Fibroblast of the conjunctiva (primary cell): ENCODE measurements at regions not wholly inside any gene's neighbourhood (a gene's known extent, or its start where the extent isn't known, plus 50 kb on each side); places are given as distances from the start of the nearest gene placed in this dataset.

Experiments used
- DNase-seq: peaks from one replicate; pipeline ENCODE4 v3.0.0-alpha.2; 2010; ENCODE audit warnings: low read depth

DNA sequence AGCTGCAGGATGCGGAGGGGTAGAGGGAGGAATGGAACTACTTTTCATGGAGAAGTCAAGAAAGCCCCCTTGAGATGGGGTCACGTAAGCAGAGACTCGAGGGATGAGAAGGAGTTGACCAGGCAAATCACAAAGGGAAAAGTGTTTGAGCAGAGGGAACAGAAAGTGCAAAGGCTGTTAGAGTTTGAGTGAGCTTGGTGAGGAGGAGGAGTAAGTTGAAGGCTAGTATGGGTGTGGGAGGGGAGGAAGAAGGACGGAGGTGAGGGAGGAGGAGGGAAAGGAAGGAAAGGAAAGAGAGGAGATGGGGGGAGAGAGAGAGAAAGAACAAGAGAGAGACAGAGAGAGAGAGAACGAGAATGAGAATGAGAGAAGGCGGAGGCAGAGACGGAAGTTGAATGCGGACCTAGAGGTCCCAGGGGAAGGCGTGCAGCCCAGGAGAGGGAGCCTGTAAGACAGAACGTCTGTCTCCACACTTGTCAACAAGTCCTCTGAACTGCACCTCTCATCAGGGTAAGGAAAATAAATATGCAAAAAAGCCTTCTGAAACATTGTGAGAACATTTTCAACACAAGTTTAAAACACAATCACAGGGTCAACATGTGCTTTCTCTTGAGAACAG lies 279.8 kb upstream of the EEF2KMT start:
- no peak for DNase-seq

DNA sequence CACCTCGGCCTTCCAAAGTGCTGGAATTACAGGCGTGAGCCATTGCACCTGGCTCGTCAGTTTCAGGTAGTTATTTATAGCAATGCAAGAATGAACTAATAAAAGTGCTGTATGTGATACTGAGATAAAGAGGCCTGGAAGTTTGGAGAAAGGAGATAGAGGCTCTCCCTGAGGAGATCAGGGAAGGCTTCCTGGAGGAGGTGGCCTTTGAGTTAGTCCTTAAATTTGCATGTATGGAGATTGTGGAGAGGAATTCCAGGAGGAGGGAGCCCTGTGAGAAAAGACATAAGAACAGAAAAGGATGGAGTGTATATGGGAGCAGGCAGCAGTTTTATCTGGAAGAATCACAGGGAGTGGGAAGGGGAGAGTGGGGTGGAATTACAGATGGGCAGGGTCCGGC lies 276.6 kb upstream of the EEF2KMT start:
- no peak for DNase-seq

DNA sequence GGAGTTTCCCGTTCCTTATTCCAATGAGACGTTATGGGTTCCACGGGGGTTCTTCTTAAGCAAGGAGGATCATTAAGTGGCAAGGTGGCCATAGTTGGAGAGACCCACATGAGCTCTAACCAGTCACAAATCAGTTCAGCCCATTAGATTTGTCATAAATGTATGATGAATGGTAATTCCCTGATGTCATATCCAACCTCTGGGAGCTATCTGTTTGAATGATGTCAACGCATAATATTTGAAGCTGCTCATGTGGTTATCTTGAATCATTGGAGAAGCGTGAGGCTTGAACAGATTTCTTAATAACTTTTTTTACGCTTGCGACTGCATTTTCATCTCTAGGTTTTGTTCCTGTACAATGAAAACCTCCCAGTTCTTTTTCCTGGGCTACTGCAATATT lies 270.4 kb upstream of the EEF2KMT start:
- no peak for DNase-seq

DNA sequence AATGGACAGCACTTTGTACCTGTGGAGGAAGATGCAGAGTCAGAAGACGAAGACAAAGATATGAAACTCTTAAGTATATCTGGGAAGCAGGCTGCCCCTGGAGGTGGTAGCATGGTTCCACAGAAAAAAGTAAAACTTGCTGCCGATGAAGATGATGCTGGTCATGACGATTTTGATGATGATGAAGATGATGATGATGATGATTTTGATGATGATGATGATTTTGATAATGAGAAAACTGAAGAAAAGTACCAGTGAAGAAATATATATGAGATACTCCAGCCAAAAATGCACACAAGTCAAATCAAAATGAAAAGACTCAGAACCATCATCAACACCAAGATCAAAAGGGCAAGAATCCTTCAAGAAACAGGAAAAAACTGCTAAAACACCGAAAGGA lies 268.5 kb upstream of the EEF2KMT start:
- no peak for DNase-seq

DNA sequence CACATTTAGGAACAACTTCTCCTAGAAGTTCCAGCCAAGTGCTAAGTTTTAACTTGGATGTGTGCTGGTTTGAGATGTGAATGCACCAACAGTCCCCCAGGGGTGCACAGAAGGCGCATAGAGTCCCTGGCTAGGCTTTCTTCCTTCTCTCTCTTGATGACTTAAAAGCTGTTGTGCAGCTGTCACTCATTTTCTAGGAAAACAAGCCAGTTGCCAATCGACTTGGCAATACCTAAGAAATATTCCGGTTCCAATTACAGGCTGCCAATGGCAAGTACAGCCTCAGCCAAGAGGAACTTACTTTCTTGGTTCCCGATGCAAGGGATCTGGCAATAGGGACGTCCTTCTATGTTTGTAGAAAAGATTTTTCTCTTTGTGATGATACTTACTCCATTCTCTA lies 266.6 kb upstream of the EEF2KMT start:
- no peak for DNase-seq

DNA sequence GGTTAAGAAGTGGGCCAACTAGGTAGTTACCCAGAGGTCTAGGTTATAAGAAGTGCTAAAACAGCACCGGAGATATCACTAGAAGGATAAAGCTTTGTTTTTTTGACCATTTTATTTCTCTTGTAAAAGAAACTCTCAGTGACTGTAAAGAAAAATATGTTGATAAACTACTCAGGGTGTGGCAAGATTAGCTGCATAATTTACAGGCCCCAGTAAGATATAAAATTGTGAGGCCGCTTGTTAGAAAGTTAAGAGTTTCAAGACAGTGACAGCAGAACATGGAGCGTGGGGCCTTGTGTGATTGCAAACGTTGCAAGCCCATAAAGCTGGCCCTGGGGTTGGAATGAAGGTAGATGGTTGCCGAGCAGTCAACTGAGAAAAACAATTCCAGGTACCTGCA lies 263.7 kb upstream of the EEF2KMT start:
- no peak for DNase-seq

DNA sequence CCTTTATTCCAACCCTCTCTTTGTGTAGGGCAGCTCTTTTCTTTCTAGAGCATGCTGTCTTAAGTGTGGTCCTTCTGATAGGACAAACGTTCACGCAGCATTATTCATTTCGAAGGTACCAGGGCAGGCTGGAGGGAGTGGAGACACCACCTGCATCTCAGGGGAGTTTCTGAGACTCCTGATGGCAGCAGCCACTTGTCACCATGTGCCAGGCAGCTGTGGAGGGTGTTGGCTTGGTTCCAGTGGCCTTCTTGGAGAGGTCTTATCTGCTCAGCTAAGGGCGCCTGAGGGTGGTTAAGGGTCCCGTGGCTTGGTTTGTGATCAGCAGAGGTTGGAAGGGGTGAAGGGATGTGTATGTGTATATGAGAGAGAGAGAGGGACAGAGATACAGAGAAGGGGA lies 257.1 kb upstream of the EEF2KMT start:
- DNase-seq, result no peak

DNA sequence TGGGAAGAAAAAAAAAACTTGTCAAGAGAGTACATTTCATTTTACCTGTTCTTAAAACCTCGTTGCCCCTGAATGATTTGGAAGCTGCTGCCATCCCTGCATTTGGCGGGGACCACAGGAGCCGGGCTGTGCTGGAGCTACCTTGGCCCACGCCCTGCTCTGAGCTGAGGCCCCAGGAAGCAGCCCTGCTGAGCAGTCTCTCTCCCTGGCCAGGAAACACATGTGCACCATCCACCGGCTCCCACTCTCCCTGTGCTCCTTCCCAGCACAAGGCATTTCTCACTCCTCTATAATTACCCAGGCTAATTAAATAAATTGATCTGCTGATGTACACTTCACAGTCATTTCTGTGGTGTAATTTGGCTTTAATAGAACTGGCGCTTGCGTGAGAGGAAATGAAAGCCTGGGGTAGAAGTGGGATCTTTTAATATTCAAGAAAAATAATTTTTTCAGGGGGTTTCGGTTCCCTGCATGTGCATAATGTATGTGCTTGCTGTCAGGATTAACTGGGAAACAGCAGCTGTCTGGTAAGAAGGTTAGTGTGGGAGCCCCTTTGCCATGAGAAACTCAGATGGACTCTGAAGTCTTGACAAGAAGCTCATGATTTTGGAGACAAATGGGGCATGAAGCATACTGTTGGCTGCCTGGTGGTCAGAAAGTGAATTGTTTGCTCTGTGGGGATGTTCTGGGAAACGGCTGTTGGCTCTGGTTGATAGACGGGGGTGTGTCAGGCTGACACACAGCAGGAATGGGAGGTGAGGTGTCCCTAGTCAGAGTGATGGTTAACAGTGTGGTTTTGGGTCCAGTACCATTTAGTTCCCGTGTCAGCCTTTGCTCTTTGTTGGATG lies 252.3 kb upstream of the EEF2KMT start:
- no peak for DNase-seq

DNA sequence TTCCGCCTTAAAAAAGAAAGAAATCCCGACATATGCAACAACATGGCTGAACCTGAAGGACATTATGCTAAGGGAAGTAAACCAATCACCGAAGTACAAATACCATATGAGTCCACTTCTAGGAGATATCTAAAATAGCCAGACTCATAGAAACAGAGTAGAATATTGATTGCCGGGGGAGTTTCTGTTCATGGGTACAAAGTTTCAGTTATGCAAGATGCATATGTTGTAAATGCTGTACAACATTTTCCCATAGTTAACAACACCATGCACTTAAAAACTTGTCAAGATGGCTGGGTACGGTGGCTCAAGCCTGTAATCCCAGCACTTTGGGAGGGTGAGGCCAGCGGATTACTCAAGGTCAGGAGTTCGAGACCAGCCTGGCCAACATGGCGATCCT lies 251.5 kb upstream of the EEF2KMT start:
- DNase-seq, result no peak

DNA sequence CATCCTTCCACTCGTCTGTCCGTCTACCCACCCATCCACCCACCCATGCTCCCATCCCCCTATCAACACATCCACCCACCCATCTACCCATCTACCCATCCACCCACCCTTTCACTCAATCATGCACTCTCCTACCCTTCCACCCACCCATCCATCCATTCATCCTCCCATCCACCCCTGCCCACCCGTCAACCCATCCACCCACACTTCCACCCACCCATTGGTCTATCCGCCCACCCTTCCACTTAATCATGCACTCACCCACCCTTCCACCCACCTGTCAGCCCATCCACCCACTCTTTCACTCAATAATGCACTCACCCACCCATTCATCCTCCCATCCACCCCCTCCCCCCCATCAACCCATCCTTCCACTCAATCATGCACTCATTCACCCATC lies 250.0 kb upstream of the EEF2KMT start:
- no peak for DNase-seq

DNA sequence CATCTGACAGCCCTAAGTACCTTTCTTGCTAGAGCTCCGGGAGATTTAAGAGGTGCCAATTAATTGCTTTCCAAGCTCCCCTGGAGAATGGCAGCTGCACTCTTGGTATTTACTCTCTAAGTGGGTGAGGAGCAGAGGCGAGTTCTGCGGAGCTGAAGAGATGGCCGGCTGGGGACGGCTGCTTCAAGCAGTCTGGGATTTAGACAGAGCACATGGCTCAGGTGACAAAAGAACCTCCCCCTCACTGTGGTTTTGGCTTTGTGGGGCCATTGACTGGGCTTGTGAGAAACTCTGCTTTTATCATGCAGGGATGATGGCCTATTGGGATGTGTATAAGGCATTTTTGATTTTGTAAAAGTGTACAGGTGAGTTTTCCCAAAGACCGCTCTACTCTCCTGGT lies 239.3 kb upstream of the EEF2KMT start:
- DNase-seq, result no peak

DNA sequence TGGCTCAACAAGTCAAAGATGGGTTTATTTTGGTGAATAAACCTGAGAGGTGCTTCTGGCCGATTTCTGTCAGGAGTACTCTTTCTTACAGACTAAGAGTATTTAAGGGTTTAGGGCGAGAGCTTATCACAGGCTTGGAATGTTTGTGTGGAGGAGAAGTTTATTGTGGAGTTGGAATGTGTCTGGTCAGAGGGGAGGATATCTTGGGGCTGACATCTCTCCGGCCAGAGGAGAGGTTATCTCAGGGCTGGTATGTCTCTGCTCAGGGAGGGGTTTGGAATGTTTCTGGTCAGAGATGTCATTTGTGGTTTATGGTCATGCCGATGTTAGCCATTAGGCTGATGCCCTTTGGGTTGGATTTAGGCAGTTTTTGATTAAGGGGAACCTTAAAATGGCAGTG lies 236.4 kb upstream of the EEF2KMT start:
- DNase-seq, result no peak

DNA sequence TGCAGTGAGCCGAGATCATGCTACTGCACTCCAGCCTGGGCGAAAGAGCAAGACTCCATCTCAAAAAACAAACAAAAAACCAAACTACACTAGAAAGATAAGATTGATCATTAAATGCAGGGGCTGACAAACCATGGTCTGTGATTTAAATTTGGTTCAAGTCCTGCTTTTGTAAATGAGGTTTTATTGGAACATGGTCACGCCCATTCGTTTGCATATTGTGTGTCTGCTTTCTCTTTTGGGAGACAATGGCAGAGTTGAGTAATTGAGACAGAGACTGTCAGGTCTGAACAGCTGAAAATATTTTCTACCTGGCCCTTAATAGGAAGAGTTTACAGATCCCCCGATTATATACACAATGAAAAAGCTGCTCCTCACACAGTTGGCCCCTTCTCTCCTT lies 235.5 kb upstream of the EEF2KMT start:
- DNase-seq, result no peak

DNA sequence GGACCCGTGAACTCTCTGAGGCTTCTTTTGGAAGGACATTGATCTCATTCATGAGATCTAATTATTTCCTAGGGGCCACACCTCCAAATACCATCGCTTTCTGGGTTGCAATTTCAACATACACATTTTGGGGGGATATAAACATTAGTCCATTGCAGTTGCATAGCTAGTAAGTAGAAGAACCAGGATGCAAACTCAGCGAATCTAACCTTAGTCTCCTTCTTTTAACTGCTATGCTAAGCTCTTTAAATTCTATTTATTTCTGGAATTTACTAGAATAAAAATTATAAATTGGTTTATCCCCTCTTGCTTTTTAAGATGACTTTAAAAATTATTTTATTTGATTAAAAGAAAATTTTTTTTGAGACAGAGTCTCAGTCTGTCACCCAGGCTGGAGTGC lies 232.5 kb upstream of the EEF2KMT start:
- DNase-seq, result no peak

DNA sequence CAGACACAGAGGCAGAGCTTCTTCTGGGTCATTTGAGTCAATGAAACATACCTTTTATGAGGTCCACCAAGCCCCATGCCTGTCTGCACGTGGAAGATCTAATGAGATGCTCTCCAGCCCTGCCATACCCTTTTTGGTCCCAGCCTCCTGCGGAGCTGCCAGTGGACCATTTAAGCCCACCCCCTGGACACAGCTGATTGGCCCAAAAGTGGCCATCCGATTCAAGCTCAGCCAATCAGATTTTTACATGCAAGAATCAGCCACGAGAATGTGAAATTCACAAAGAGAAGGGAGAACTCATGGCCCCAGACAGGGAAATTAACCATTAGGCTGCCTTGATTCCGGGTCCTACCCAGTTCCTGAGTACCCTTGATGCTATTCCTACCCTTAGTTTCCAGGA lies 231.0 kb upstream of the EEF2KMT start:
- no peak for DNase-seq

DNA sequence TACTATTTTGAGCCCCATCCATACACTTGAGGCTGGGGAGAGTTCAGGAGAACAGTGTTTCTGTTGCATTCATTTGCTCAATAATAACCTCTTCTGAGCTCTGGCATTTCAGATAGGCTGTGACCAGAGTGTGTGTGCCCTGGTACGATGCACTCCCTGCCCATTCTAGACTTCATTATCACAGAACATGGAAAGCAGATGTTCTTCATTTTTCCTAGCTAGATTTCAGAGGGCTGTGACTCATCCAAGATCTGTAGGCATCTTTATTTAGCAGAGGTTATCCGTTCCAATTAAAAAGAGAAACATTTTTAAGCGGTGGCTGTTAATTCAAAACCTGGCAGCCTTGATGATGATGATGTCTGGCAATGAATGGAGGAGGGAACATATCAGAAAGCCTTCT lies 228.8 kb upstream of the EEF2KMT start:
- DNase-seq, result no peak

DNA sequence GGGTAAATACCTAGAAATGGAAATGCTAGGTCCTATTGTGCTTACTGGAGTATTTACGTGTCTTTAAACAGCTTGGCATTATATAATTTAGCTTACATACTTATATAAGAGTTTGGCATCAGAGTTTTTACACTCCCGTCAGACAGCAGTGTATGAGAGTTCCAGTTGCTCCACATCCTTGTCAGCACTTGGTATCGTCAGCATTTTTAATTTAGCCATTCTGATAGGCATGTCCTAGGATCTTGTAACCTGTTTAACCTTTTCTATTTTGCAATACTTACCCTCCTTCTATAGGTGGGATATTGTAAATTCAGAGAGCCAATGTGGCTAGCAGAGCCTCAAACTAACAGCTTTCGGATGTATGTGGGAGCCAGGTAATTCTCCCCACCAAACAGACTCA lies 228.3 kb upstream of the EEF2KMT start:
- DNase-seq, result no peak

DNA sequence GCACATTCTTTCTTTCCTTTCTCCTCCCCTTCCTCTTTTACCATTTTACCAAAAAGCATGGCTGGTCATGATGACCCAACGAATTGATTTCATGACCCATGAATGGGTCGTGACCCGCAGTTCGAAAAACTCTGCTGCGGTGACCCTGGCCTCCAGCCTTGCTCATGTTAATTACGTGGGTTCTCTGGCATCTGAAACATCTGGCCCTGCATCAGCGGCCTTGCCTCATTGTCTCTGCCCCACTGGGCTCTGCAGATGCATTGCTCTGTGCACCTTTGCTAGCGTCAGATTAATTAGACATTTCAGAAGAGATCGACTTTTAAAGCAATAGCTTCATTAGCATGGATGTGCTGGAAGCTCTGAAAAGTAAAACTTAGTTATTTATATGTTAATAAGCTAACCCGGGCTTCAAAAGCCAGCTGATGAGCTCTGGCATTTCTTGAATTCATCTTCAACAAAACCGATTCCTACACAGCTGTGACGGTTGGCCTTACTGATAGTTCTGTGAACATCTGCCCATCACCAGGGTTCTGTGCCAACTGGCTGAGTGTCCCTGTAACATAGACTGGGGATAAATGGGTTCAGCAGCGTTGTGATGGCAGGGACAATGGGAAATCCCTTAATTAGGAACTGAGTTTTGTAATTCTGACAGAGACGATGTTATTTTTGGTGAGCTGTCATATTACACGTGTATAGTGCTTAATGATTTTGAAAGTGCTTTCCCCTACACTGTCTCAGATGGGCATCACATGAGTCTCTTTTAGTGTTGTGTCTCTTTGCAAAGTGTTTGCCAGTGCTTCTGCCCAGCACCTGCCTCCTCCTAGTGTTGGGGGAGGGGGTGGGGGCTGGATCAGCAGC lies 225.9 kb upstream of the EEF2KMT start:
- no peak for DNase-seq

DNA sequence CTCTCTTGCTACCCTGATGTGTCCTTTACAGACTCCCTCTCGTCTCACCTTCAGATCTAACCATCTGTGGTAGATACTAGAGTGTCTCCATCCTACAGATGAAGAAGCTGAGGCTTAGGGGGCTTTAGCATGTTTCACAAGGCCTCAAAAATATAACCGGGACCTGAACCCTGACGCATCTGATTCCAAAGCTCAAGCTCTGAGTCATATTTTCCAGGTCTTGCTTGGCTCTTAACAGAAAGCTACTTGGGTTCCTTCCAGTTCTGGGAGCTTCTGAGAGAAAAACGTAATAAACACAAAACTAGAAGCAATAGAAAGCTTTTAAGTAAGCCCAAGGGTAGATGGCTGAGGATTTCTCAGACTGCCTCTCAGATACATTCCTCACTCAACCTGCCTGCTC lies 224.3 kb upstream of the EEF2KMT start:
- DNase-seq, result peak; percentile 45

DNA sequence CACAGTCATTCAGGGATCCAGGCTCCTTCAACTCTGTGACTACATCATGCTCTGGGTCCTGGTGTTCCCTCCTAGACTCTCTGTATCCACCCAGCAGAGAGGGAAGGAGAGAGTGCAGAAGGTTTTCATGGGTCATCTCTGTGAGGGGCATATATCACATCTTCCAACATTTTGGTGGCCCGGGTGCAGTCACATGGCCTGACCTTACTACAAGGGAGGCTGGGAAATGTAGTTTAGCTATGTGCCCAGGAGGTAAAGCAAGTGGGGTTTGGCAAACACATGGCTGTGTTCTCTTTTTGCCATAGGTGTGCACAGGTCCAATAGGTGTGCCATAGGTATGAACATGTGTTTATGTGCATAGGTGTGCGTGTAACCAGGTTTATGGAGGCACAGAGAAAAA lies 222.2 kb upstream of the EEF2KMT start:
- DNase-seq, result no peak

DNA sequence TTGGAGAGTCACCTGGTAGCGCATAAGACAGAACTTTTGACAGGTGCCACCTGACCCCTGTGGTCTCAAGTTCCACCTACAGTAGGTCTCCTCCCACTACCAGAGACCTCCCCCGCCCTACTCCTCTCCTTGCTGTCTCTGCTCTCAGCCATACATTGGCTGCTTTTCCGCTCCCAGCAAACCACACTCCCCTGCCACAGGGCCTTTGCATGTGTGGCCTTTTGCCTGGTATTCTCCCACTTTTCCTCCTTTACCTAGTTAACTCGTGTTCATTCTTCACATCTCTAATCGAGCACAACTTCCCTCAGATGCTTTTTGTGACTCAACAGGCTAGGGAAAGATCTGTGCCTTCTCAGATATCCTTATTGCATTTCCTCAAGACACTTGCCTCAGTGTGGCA lies 218.3 kb upstream of the EEF2KMT start:
- DNase-seq, result no peak

DNA sequence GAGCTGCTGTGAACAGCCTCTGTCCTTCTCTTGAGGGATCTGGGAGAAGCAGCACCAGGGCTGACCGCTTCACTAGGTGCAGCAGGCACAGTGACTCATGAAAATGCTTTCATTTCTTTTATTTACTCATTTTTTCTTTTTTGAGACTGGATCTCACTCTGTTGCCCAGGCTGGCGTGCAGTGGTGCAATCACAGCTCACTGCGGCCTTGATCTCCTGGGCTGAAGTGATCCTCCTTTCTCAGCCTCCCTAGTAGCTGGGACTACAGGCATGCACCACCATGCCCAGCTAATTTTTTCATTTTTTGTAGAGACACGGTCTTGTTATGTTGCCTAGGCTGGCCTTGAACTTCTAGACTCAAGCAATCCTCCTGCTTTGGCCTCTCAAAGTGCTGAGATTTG lies 216.8 kb upstream of the EEF2KMT start:
- no peak for DNase-seq
